ENCODE measurements at regions not wholly inside any gene's neighbourhood (a gene's known extent, or its start where the extent isn't known, plus 50 kb on each side); places are given as distances from the start of the nearest gene placed in this dataset.
A peak's percentile ranks its signal among the peaks of the same experiment; 100 is the strongest.

- no peak for DNase-seq
Observed at GRCh38 chr5:74206579-74207550, 433.7 kb downstream of the ENC1 start.

GRCh38 chr5:74205767-74206578 lies 434.6 kb downstream of the ENC1 start:
- no peak for DNase-seq

- peak in 1 of 2 donors; percentile 76 for DNase-seq
Observed at GRCh38 chr5:74201334-74202081, 439.0 kb downstream of the ENC1 start.

GRCh38 chr5:74200560-74200959 lies 440.0 kb downstream of the ENC1 start:
- no peak for DNase-seq

- DNase-seq = no peak
Observed at GRCh38 chr5:74199436-74200210, 440.9 kb downstream of the ENC1 start.

- no peak for DNase-seq
Observed at GRCh38 chr5:74199005-74199404, 441.5 kb downstream of the ENC1 start.

GRCh38 chr5:74198156-74198555 lies 442.4 kb downstream of the ENC1 start:
- DNase-seq = no peak

- DNase-seq = peak in 1 of 2 donors; percentile 39
Observed at GRCh38 chr5:74196233-74196632, 444.3 kb downstream of the ENC1 start.

GRCh38 chr5:74194196-74194595 lies 446.3 kb downstream of the ENC1 start:
- no peak for DNase-seq

- no peak for DNase-seq
Observed at GRCh38 chr5:74192606-74193299, 447.8 kb downstream of the ENC1 start.

GRCh38 chr5:74188351-74189105 lies 452.0 kb downstream of the ENC1 start:
- DNase-seq = no peak

- no peak for DNase-seq
Observed at GRCh38 chr5:74187757-74188156, 452.8 kb downstream of the ENC1 start.

- DNase-seq = no peak
Observed at GRCh38 chr5:74186356-74187315, 453.9 kb downstream of the ENC1 start.

- DNase-seq = no peak
Observed at GRCh38 chr5:74185599-74185998, 454.9 kb downstream of the ENC1 start.

GRCh38 chr5:74184649-74185048 lies 455.9 kb downstream of the ENC1 start:
- no peak for DNase-seq

GRCh38 chr5:74183041-74183440 lies 457.5 kb downstream of the ENC1 start:
- no peak for DNase-seq

GRCh38 chr5:74182603-74183002 lies 457.9 kb downstream of the ENC1 start:
- DNase-seq = no peak

GRCh38 chr5:74179701-74180100 lies 460.8 kb downstream of the ENC1 start:
- no peak for DNase-seq

- DNase-seq = no peak
Observed at GRCh38 chr5:74179179-74179578, 461.3 kb downstream of the ENC1 start.

GRCh38 chr5:74177961-74178360 lies 462.6 kb downstream of the ENC1 start:
- DNase-seq = no peak
